Naive B cell (primary cell): ENCODE measurements at regions not wholly inside any gene's neighbourhood (a gene's known extent, or its start where the extent isn't known, plus 50 kb on each side); places are given as distances from the start of the nearest gene placed in this dataset.
"Not testable (repeated sequence)": the region's sequence is repeated elsewhere in the genome, so short reads cannot be mapped to it uniquely, and the experiment has no call there.

ENCODE experiments used
- ATAC-seq, 2 donors: fragments of 150-1000 bp; cut with Tn5 transposase; 2 replicates each; pipeline ENCODE4 v1.10.0; 2021; ENCODE audit warnings: low read depth in 2 of 2, mild to moderate bottlenecking in 2 of 2, moderate library complexity in 2 of 2
- DNase-seq: peaks from one replicate; pipeline ENCODE4 v3.0.0; 2022
- H3K27ac Mint-ChIP-seq, 6 donors: one replicate each; pipeline ENCODE4 v1.8.0; 2020 to 2022; ENCODE audit warnings: mild to moderate bottlenecking in 6 of 6, mixed read lengths in 6 of 6, moderate library complexity in 5 of 6, inconsistent platforms in 2 of 6
- H3K27me3 Mint-ChIP-seq, 3 donors: one replicate each; pipeline ENCODE4 v1.8.0; 2021 to 2022; ENCODE audit warnings: mixed read lengths in 3 of 3, mild to moderate bottlenecking in 1 of 3
- H3K36me3 Mint-ChIP-seq, 2 donors: one replicate each; pipeline ENCODE4 v1.8.0; 2020 to 2022; ENCODE audit warnings: mixed read lengths in 2 of 2, inconsistent platforms in 1 of 2, mild to moderate bottlenecking in 1 of 2
- H3K4me1 Mint-ChIP-seq, 3 donors: one replicate each; pipeline ENCODE4 v1.8.0; 2020 to 2022; ENCODE audit warnings: mixed read lengths in 3 of 3, inconsistent platforms in 1 of 3, mild to moderate bottlenecking in 1 of 3, moderate library complexity in 1 of 3
- H3K4me3 Mint-ChIP-seq, 8 donors: one replicate each; pipeline ENCODE4 v1.8.0; 2020 to 2022; ENCODE audit warnings: mild to moderate bottlenecking in 8 of 8, mixed read lengths in 8 of 8, moderate library complexity in 8 of 8, inconsistent platforms in 2 of 8
- H3K9me3 Mint-ChIP-seq, 7 donors: one replicate each; pipeline ENCODE4 v1.8.0; 2020 to 2022; ENCODE audit warnings: mixed read lengths in 7 of 7, mild to moderate bottlenecking in 5 of 7, inconsistent platforms in 2 of 7, moderate library complexity in 1 of 7

DNA sequence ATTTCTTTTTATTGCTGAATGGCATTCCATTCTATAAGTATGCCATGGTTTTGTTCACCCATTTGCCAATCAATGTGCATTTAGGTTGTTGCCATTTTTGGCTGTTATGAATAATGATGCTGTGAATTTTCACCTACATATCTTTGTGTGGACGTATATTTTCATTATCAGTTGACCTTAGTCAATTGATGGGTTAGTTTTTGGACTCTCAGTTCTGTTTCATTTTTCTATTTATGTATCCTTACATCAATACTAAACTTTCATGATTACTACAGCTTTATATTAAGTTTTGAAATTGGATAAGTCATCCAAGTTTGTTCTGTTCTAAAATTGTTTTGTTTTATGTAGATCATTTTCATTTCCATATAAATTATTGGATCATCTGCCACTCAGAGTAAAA, 261.9 kb upstream of the CNR1 start:
- Mint-ChIP-seq H3K27me3 (peaks cover 10 to 28% (median 18%) of the 10 kb centered on the region in 3 donors), H3K4me1 (no peaks in the 10 kb centered on the region), H3K4me3 (no peak overlapping the region), H3K36me3 (no peaks in the 10 kb centered on the region), H3K9me3 (peaks cover 0 to 3% (median 0%) of the 10 kb centered on the region in 7 donors), H3K27ac (no peak overlapping the region)
- DNase-seq (no peak), ATAC-seq (no peak)

DNA sequence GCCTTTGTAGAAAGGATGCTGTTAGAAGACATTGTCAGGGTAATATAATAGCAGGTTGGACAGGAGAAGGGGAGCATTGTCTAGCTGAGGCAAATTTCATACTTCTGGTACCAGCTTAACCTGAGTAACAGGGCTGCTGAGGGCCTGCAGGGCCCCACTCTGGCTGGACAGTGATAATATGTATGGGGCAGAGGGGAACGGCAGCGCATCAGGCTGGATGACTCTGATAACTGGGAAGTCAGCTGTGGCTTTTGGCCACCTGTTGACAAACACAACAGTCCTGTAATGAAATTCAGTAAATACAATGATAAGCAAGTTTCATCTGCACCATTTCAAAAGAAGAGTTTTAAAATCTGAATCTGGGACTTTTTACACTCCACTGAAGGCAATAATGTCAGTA, 259.9 kb upstream of the CNR1 start:
- Mint-ChIP-seq H3K27ac (no peak overlapping the region), H3K36me3 (no peaks in the 10 kb centered on the region), H3K4me3 (no peak overlapping the region), H3K9me3 (peaks cover 0 to 2% (median 0%) of the 10 kb centered on the region in 7 donors), H3K4me1 (no peaks in the 10 kb centered on the region), H3K27me3 (peaks cover 0 to 15% (median 5%) of the 10 kb centered on the region in 3 donors)
- no peak for ATAC-seq
- DNase-seq, result no peak

DNA sequence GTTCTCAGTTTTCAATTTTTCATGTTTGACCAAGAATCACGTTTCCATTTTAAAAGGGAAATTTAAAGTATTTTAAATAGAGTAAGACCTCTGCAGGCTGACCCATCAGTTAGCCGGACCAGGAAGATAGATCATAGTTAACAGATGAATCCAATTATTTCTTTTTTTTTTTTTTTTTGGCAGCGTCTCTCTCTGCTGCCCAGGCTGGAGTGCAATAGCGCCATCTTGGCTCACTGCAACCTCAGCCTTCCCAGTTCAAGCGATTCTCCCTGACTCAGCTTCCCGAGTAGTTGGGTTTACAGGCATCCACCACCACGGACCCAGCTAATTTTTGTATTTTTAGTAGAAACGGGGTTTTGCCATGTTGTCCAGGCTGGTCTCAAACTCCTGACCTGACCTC, 256.7 kb upstream of the CNR1 start:
- DNase-seq (no peak), ATAC-seq (no peak)
- Mint-ChIP-seq H3K27me3 (peaks cover 0 to 13% (median 5%) of the 10 kb centered on the region in 3 donors), H3K9me3 (peaks cover 0 to 3% (median 0%) of the 10 kb centered on the region in 7 donors), H3K36me3 (no peaks in the 10 kb centered on the region), H3K4me3 (no peak overlapping the region), H3K27ac (peak overlapping the region in 1 of 6 donors; percentile 63), H3K4me1 (no peaks in the 10 kb centered on the region)

DNA sequence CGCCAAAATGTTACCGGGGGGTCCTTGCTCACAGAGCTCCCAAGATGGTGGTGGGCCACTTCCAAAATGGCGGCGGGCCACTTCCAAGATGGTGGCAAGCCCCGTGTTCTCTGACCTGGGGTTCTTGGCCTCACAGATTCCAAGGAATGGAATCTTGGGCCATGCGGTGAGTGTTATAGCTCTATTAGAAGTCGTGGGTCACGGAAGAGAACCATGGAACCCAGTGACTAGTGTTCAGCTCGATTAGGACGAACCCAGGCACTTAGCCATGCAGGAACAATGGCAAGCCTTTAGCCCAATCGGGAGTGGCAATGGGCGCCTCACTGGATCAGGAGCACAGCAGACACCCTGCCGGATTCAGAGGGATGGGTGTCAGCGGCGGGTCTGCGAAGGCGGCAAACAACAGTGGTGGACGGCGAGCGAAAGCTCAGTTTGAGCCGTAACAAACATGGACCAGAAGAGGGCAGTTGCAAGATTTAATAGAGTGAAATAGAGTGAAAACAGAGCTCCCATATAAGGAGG, 254.9 kb upstream of the CNR1 start:
- not testable (repeated sequence) for DNase-seq, H3K36me3 Mint-ChIP-seq, ATAC-seq, H3K4me1 Mint-ChIP-seq, H3K9me3 Mint-ChIP-seq, H3K27me3 Mint-ChIP-seq
- Mint-ChIP-seq H3K4me3 (peak overlapping the region in 1 of 8 donors; percentile 42), H3K27ac (peak overlapping the region in 1 of 6 donors; percentile 6)

DNA sequence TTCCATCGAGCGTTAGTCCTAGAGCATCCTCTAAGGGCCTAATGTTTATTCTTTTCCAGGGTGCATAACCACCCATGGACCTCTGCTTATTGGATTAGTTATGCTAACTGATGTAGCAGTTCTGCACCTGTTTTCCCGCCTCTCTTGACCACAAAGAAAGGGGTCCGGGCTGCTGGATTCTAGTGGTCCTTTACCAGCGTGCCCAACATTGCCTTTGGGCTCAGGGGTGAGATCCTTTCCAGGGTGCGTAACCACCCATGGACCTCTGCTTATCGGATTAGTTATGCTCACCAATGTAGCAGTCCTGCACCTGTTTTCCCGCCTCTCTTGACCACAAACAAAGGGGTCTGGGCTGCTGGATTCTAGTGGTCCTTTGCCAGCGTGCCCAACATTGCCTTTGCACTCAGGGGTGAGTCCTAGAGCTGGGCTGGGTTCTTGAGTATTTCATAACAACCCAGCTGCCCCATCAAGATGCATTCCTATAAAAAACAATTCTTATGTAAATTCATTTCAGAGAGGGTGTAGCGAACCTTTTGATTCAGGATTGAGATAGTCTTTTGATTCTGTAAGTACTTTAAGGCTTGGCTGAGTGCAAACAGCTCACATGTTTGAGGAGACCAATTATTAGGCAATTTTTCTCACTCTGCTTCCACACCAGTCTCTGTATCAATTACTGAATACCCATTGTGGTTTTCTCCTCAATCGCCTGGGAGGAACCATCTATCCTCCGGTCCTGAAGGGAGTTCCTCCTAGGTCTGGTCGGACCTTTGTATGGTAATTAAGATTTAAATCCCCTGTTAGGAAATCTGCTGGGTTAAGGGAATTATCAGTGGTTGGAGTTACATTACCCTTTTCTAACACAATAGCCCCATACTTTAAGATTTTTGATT, 253.0 kb upstream of the CNR1 start:
- H3K36me3 Mint-ChIP-seq, H3K4me3 Mint-ChIP-seq, H3K4me1 Mint-ChIP-seq, H3K9me3 Mint-ChIP-seq, DNase-seq, ATAC-seq, H3K27me3 Mint-ChIP-seq: not testable (repeated sequence)
- peak overlapping the region in 1 of 6 donors; percentile 24 for H3K27ac Mint-ChIP-seq

DNA sequence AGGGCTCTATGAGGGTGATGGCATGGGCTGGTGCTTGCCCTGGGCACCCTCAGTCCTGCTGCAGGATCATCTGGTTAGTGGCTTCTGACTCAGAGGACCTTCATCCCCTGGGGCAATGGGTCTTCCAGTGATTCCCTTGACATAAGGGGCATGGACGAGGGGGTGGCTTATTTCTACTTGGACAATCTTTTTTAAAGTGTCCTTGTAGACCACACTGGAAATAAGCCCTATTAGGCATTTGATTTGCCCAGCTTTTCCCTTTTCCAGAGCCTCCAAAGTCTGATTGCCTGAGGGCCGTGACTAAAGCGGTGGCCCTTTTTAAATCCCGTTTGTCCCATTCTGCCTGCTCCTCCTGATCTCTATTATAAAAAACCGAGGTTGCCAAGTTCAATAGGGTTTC, 251.2 kb upstream of the CNR1 start:
- DNase-seq, H3K27me3 Mint-ChIP-seq, H3K36me3 Mint-ChIP-seq, H3K4me1 Mint-ChIP-seq, H3K27ac Mint-ChIP-seq, H3K4me3 Mint-ChIP-seq, H3K9me3 Mint-ChIP-seq, ATAC-seq: not testable (repeated sequence)

DNA sequence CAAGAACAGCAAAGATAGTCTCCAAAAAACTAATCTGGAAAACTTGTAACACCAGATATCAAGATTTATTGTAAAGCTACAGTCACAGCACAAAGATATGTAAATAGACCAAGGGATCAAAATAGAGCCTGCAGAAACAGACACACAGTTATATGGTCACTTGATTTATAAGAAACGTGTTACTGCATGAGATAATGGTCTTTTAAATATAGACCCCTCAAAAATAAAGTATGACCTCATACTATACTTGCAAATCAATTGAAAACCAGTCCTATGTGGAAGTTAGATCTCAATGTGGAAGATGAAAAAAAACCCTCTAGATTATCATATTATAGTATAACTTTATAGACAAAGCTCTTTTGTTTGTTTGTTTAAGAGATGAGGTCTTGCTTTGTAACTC, 247.3 kb upstream of the CNR1 start:
- H3K27ac Mint-ChIP-seq, result no peak overlapping the region
- no peaks in the 10 kb centered on the region for H3K36me3 Mint-ChIP-seq

DNA sequence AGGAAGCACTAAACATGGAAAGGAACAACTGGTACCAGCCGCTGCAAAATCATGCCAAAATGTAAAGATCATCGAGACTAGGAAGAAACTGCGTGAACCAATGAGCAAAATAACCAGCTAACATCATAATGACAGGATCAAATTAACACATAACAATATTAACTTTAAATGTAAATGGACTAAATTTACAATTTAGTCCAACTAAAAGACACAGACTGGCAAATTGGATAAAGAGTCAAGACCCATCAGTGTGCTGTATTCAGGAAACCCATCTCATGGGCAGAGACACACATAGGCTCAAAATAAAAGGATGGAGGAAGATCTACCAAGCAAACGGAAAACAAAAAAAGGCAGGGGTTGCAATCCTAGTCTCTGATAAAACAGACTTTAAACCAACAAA, 242.2 kb upstream of the CNR1 start:
- H3K27me3 Mint-ChIP-seq, ATAC-seq: not testable (repeated sequence)

More for the DNA sequence above, 247.3 kb upstream of the CNR1 start:
- Mint-ChIP-seq H3K4me3 (no peak overlapping the region), H3K27me3 (no peaks in the 10 kb centered on the region), H3K4me1 (no peaks in the 10 kb centered on the region), H3K9me3 (peaks cover 0 to 13% (median 5%) of the 10 kb centered on the region in 7 donors)
- DNase-seq, result no peak
- ATAC-seq, result no peak

DNA sequence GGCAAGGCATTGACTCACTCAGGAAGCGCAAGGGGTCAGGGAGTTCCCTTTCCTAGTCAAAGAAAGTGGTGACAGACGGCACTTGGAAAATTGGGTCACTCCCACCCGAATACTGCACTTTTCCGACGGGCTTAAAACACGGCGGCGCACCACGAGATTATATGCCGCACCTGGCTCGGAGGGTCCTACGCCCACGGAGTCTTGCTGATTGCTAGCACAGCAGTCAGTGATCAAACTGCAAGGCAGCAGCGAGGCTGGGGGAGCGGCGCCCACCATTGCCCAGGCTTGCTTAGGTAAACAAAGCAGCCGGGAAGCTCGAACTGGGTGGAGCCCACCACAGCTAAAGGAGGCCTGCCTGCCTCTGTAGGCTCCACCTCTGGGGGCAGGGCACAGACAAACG, 240.5 kb upstream of the CNR1 start:
- H3K9me3 Mint-ChIP-seq, result peaks cover 0 to 14% (median 3%) of the 10 kb centered on the region in 7 donors
- not testable (repeated sequence) for ATAC-seq, DNase-seq, H3K4me3 Mint-ChIP-seq, H3K4me1 Mint-ChIP-seq, H3K36me3 Mint-ChIP-seq, H3K27ac Mint-ChIP-seq
- peaks cover 9 to 16% (median 9%) of the 10 kb centered on the region in 3 donors for H3K27me3 Mint-ChIP-seq

More for the DNA sequence above, 242.2 kb upstream of the CNR1 start:
- H3K9me3 Mint-ChIP-seq, result peaks cover 0 to 13% (median 2%) of the 10 kb centered on the region in 7 donors
- peak overlapping the region in 1 of 6 donors; percentile 66 for H3K27ac Mint-ChIP-seq
- not testable (repeated sequence) for H3K36me3 Mint-ChIP-seq, H3K4me3 Mint-ChIP-seq, DNase-seq, H3K4me1 Mint-ChIP-seq

DNA sequence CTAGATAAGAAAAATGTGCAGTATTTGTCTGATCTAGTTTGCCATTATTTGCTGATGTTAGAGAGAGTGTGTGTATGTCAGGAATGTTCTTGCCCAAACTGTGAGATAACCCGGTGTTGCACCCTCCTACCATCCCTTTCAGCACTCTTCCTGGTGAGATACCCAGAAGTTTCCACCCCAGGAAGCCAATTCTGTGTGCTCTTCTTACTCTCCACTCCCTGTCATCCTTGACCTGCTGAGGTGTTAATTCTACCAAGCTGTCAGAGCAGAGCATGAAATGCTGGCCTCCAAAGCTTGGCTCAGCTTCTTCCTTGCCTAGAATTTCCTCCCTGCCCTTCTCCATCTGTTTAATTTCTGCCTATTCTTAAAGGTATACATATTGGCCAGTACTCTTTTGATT, 237.3 kb upstream of the CNR1 start:
- H3K36me3 Mint-ChIP-seq, result no peaks in the 10 kb centered on the region
- peaks cover 0 to 13% (median 3%) of the 10 kb centered on the region in 7 donors for H3K9me3 Mint-ChIP-seq
- peaks cover 9 to 16% (median 9%) of the 10 kb centered on the region in 3 donors for H3K27me3 Mint-ChIP-seq
- no peak for DNase-seq
- no peak overlapping the region for H3K4me3 Mint-ChIP-seq
- no peak overlapping the region for H3K27ac Mint-ChIP-seq
- no peak for ATAC-seq
- H3K4me1 Mint-ChIP-seq, result no peaks in the 10 kb centered on the region

DNA sequence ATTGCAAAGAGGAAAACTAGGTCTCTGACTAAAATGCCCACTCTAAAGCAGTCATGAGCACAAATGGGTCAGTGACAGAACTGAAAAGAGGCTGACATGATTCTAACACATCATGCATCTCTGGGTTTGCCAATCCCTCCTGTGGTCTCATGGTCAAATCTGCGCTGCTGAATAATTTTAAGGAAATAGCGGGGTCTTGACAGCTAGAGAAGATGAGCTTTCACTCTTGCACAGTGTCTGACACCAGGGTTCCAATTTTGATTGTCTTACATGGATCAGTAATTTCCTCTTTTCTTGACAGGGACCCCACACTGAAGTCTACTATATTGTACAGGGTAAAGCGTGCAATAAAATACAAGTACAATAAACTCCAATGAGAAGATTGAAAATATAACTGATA, 236.8 kb upstream of the CNR1 start:
- no peak overlapping the region for H3K27ac Mint-ChIP-seq
- DNase-seq (no peak), ATAC-seq (no peak)
- no peak overlapping the region for H3K4me3 Mint-ChIP-seq
- H3K4me1 Mint-ChIP-seq, result no peaks in the 10 kb centered on the region
- no peaks in the 10 kb centered on the region for H3K36me3 Mint-ChIP-seq
- H3K9me3 Mint-ChIP-seq, result peaks cover 0 to 8% (median 2%) of the 10 kb centered on the region in 7 donors
- peaks cover 9 to 16% (median 9%) of the 10 kb centered on the region in 3 donors for H3K27me3 Mint-ChIP-seq

DNA sequence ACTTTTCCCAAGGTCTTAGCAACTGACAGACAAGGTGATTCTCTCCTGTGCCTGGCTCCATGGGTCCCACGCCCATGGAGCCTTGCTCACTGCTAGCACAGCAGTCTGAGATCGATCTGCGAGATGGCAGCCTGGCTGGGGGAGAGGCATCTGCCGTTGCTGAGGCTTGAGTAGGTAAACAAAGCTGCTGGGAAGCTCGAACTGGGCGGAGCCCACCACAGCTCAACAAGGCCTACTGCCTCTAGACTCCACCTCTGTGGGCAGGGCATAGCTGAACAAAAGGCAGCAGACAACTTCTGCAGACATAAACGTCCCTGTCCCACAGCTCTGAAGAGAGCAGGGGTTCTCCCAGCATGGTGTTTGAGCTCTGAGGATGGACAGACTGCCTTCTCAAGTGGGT, 224.9 kb upstream of the CNR1 start:
- ATAC-seq, DNase-seq, H3K4me1 Mint-ChIP-seq, H3K27ac Mint-ChIP-seq, H3K36me3 Mint-ChIP-seq, H3K4me3 Mint-ChIP-seq: not testable (repeated sequence)
- H3K9me3 Mint-ChIP-seq, result peaks cover 4 to 20% (median 5%) of the 10 kb centered on the region in 7 donors
- H3K27me3 Mint-ChIP-seq, result peaks cover 15 to 25% (median 19%) of the 10 kb centered on the region in 3 donors

DNA sequence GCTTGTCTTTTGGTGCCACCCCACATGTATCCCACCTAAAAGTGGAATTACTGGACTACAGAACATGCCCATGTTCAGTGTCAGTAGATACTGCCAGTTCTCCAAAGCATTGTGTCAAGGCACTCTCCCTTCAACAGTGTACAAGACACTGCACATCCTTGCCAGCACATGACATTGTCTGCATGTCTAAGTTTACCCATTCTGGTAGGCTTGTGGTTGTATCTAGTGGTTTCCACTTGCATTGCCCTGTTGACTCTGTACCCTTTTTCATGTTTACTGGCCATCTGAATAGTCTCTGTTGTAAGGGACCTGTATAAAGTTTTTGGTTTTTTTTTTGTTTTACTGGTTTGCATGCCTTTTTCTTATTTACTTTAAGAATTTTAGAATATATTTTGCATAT, 222.4 kb upstream of the CNR1 start:
- no peak overlapping the region for H3K4me3 Mint-ChIP-seq
- H3K4me1 Mint-ChIP-seq, result no peaks in the 10 kb centered on the region
- no peaks in the 10 kb centered on the region for H3K36me3 Mint-ChIP-seq
- DNase-seq (no peak), ATAC-seq (no peak)
- H3K9me3 Mint-ChIP-seq, result peaks cover 0 to 12% (median 4%) of the 10 kb centered on the region in 7 donors
- peaks cover 18 to 39% (median 33%) of the 10 kb centered on the region in 3 donors for H3K27me3 Mint-ChIP-seq
- no peak overlapping the region for H3K27ac Mint-ChIP-seq

DNA sequence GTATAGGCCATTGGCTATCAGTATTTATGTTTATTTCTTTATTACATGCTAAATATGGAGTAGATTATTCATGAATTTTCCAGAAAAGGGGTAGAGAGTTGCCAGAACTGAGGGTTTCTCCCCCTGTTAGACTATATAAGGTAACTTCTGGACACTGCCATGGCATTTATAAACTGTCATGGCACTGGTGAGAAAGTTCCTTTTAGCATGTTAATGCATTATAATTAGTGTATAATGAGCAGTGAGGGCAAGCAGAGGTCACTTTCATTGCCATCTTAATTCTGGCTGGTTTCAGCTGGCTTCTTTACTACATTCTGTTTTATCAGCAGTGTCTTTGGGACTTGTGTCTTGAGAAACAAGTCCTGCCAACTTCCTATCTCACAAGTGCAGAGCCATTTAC, 220.0 kb upstream of the CNR1 start:
- DNase-seq, result no peak
- no peak for ATAC-seq
- no peak overlapping the region for H3K4me3 Mint-ChIP-seq
- H3K27ac Mint-ChIP-seq, result no peak overlapping the region
- no peaks in the 10 kb centered on the region for H3K4me1 Mint-ChIP-seq
- H3K9me3 Mint-ChIP-seq, result peaks cover 0 to 5% (median 0%) of the 10 kb centered on the region in 7 donors
- H3K36me3 Mint-ChIP-seq, result no peaks in the 10 kb centered on the region
- H3K27me3 Mint-ChIP-seq, result peaks cover 7 to 38% (median 28%) of the 10 kb centered on the region in 3 donors
